Upper lobe of left lung (tissue), 6 donors: ENCODE measurements at regions not wholly inside any gene's neighbourhood (a gene's known extent, or its start where the extent isn't known, plus 50 kb on each side); places are given as distances from the start of the nearest gene placed in this dataset.

ENCODE experiments used
- ATAC-seq, 2 donors: fragments of 200-7000 bp; cut with Tn5 transposase; one replicate each; pipeline ENCODE4 v1.9.1; 2022; ENCODE audit warnings: mild to moderate bottlenecking in 2 of 2, moderate library complexity in 2 of 2; ENCODE audit not compliant: low FRiP score in 2 of 2
- DNase-seq, 2 donors: peaks; one replicate each; pipeline ENCODE4 v3.0.0-alpha.2; 2019 to 2020
- H3K27ac ChIP-seq, 4 donors: fragments of 200-600 bp; sonication (generic); one replicate each; pipeline ENCODE4 v1.5.1; 2016 to 2019
- H3K27me3 ChIP-seq, 4 donors: fragments of 200-600 bp; sonication (generic); one replicate each; pipeline ENCODE4 v1.5.1; 2017 to 2019
- H3K36me3 ChIP-seq, 4 donors: fragments of 200-600 bp; sonication (generic); one replicate each; pipeline ENCODE4 v1.5.1; 2016 to 2019
- H3K4me1 ChIP-seq, 4 donors: fragments of 200-600 bp; sonication (generic); one replicate each; pipeline ENCODE4 v1.5.1; 2018 to 2019
- H3K4me3 ChIP-seq, 4 donors: fragments of 200-600 bp; sonication (generic); one replicate each; pipeline ENCODE4 v1.5.1; 2017 to 2019; ENCODE audit warnings: mild to moderate bottlenecking in 2 of 4, moderate library complexity in 1 of 4
- H3K9me3 ChIP-seq, 4 donors: fragments of 200-600 bp; sonication (generic); one replicate each; pipeline ENCODE4 v1.5.1; 2018 to 2019
- EP300 ChIP-seq, 4 donors: sonication (generic); formaldehyde crosslinking; IDR thresholded peaks; one replicate each; pipeline ENCODE4 v1.5.1; 2017; ENCODE audit warnings: antibody characterized with exemption in 4 of 4, control low read depth in 2 of 4
- POLR2A ChIP-seq, 4 donors: fragments of 450-650 bp; IDR thresholded peaks; one replicate each; pipeline ENCODE4 v1.5.1; 2016 to 2017; ENCODE audit warnings: antibody characterized with exemption in 4 of 4, mild to moderate bottlenecking in 2 of 4
- POLR2AphosphoS5 ChIP-seq, 2 donors: sonication (generic); formaldehyde crosslinking; IDR thresholded peaks; one replicate each; pipeline ENCODE4 v1.5.1; 2017; ENCODE audit warnings: antibody characterized with exemption in 2 of 2
- WGBS, 2 donors: methylation state at CpG; one replicate each; pipeline ENCODE4 v1.1.5; 2017 to 2018; 5-methylcytosine and 5-hydroxymethylcytosine counted together
- TF ChIP-seq, protein P1 (sequence below), 6 experiments: fragments of 450-650 bp in 4 of 6; fragments of 200-600 bp in 2 of 6; sonication (generic) in 2 of 6; IDR thresholded peaks; one replicate each; pipeline ENCODE4 v1.5.1; 2016 to 2019; ENCODE audit warnings: antibody characterized with exemption in 6 of 6
- donor health status: DM: no; HTN: no; CAD: no; lungs with moderate emphysema.
- donor health status: DM: no; HTN: yes; CAD: no; lungs with severe emphysema.

DNA sequence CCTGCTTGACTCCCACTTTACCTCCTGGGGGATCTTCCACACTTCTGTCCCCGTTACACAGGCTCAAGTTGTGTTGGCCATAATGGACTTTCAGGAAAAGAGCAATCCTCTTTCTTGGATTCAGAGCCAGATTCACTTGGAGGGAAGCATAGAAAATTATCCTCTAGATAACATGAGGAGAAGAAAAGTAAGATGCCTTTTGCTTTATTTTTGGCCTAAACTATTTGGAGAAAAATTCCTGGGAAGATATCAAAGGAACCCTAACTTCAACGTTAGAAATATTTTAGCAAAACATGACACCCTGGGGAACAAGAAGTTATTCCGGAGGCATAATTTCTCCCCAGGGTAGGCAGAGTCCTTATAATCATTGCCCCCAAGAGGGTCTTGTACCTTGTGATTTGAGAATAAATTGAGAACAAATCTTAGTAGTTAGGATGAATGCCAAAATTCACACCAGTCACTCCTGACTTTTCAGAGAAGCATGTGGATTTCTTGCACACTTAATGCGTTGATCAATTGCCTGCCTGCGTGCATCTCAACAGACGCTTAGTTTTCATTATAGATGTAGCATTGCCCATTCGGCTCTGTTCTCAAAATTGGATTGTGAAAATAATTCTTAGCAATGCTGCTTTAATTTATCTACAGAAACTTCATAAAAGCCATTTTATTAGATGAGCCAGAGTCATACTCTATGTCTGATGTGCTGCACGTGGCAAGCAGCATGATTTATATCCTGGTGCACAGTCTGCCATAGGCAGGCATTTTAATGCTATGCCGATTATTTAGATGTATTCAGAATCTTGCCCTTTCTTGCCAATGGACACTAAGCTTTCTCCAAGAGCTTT is 224.4 kb downstream of the C7orf25 start:
- Histone ChIP-seq H3K27me3 (no peaks in the 10 kb centered on the region), H3K4me1 (peaks cover 0 to 5% (median 0%) of the 10 kb centered on the region in 4 donors), H3K4me3 (no peak overlapping the region), H3K27ac (no peak overlapping the region), H3K9me3 (no peaks in the 10 kb centered on the region), H3K36me3 (no peaks in the 10 kb centered on the region)
- TF ChIP-seq EP300 (IDR thresholded peaks at IDR 0.05) (no peak), POLR2A (IDR thresholded peaks at IDR 0.05) (no peak), POLR2AphosphoS5 (IDR thresholded peaks at IDR 0.05) (no peak)
- TF ChIP-seq, protein P1, sequence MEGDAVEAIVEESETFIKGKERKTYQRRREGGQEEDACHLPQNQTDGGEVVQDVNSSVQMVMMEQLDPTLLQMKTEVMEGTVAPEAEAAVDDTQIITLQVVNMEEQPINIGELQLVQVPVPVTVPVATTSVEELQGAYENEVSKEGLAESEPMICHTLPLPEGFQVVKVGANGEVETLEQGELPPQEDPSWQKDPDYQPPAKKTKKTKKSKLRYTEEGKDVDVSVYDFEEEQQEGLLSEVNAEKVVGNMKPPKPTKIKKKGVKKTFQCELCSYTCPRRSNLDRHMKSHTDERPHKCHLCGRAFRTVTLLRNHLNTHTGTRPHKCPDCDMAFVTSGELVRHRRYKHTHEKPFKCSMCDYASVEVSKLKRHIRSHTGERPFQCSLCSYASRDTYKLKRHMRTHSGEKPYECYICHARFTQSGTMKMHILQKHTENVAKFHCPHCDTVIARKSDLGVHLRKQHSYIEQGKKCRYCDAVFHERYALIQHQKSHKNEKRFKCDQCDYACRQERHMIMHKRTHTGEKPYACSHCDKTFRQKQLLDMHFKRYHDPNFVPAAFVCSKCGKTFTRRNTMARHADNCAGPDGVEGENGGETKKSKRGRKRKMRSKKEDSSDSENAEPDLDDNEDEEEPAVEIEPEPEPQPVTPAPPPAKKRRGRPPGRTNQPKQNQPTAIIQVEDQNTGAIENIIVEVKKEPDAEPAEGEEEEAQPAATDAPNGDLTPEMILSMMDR (IDR thresholded peaks at IDR 0.05), result no peak
- DNase-seq, result no peak
- WGBS, 2 donors, result 79 to 84% methylated on average over 9 of the region's 9 CpGs
- ATAC-seq, result no peak

DNA sequence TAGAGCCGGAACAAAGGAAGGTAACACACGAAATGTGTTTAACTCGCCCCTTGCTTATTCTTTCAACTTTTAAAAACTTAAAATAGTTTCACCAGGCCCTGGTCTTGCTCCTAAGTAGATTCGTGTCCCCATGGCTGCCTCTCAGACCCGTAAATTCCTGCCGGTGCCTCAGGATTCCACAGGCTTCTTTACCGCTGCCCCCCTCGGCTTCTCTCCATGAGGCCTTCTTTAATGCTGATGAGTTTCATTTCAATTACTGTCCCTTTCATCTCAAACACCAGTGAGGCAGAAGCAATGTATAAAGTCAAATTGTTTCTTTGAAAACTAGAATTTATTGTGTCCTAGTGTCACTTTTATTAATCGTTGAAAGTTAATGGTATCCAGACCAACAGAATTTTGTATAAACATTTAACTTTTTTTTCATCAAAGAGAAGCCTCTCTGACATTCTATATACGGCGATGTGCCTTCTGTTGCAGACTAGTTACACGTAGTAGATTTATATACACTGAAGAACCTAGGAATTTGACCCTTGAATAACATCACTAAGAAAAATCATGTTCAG is 225.2 kb downstream of the C7orf25 start:
- Histone ChIP-seq H3K4me3 (no peak overlapping the region), H3K27ac (no peak overlapping the region), H3K27me3 (no peaks in the 10 kb centered on the region), H3K4me1 (peaks cover 0 to 5% (median 0%) of the 10 kb centered on the region in 4 donors), H3K36me3 (no peaks in the 10 kb centered on the region), H3K9me3 (no peaks in the 10 kb centered on the region)
- no peak for ATAC-seq
- TF ChIP-seq EP300 (IDR thresholded peaks at IDR 0.05), result no peak
- TF ChIP-seq POLR2A (IDR thresholded peaks at IDR 0.05), result no peak
- DNase-seq, result no peak
- 74 to 82% methylated on average over 12 of the region's 12 CpGs for WGBS, 2 donors

DNA sequence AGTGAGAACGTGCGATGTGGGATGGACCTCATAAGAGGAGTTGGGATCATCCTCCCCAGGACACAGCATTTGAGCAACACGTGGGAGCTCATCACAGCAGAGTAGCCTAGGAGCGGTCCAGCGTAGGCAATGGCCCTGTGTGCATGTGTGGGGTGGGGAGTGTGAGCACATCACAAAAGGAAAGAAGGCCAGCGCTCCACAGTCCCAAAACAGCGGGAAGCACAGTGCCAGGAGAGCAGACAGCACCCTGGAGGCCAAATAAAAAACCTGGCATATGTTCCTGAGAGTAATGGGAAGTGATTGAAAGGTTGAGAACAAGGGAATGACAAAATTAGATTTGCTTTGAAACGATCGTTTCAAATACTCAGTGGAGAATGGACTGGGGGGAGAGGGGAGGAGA is 226.0 kb downstream of the C7orf25 start:
- no peaks in the 10 kb centered on the region for H3K36me3 ChIP-seq
- H3K4me3 ChIP-seq, result no peak overlapping the region
- H3K27me3 ChIP-seq, result no peaks in the 10 kb centered on the region
- TF ChIP-seq POLR2AphosphoS5 (IDR thresholded peaks at IDR 0.05), result no peak
- no peak for TF ChIP-seq POLR2A (IDR thresholded peaks at IDR 0.05)
- H3K27ac ChIP-seq, result no peak overlapping the region
- no peaks in the 10 kb centered on the region for H3K9me3 ChIP-seq
- peak in 1 of 2 donors; percentile 26 for ATAC-seq
- 71 to 77% methylated on average over 9 of the region's 9 CpGs for WGBS, 2 donors
- H3K4me1 ChIP-seq, result peaks cover 0 to 1% (median 0%) of the 10 kb centered on the region in 4 donors
- DNase-seq, result no peak

DNA sequence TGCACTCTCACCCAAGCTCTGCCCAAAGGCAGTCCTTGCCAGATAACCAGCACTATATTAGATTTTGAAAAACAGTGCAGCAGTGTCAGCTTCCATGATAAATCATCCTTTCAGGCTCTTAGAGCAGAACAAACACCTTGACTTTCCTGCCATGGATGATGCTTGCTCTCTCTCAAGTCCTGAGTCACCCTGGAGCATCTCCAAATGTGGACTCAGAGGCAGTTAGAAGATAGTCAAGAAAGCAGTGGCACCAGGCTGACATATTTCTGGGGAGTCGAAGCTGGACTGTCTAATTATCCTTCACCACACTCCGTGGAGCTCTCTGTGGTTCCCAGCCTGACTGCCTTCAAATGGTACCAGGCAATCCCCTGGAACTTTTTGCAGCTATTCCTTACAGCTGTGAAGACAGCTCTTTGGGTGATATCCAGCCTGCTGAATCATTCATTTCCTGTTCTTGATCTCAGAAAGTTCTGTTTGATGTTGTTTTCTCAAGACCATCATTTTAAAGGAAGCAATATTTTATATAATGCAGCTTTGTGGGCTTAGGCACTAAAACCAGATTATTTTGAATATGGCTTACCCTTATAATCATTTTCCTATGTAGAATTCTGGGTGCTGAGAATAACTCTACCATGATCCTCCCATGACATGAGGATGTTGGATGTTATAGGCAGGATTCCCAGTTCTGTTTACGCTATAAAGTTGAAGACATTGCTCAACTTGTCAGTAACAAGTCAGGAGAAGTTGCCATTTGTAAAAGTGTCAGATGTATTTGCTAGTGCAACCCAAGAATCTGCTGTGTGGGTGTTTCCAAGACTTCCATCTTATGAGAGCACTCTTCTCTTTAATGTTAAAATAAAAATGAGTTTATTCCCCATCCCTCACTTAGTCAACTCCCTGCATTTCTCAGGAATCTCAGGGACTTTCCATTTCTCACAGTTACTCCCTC is 233.8 kb downstream of the C7orf25 start:
- Histone ChIP-seq H3K36me3 (no peaks in the 10 kb centered on the region), H3K4me1 (no peaks in the 10 kb centered on the region), H3K4me3 (no peak overlapping the region), H3K27ac (peak overlapping the region in 1 of 4 donors; percentile 30), H3K27me3 (no peaks in the 10 kb centered on the region), H3K9me3 (no peaks in the 10 kb centered on the region)
- ATAC-seq, result peak; percentile 51 to 74
- WGBS, 2 donors, result 37 to 38% methylated on average over 3 of the region's 3 CpGs
- no peak for DNase-seq
- TF ChIP-seq POLR2AphosphoS5 (IDR thresholded peaks at IDR 0.05), result peak in 1 of 2 donors; percentile 14
- no peak for TF ChIP-seq EP300 (IDR thresholded peaks at IDR 0.05)
- TF ChIP-seq, protein P1 (IDR thresholded peaks at IDR 0.05), result no peak
- TF ChIP-seq POLR2A (IDR thresholded peaks at IDR 0.05), result no peak

DNA sequence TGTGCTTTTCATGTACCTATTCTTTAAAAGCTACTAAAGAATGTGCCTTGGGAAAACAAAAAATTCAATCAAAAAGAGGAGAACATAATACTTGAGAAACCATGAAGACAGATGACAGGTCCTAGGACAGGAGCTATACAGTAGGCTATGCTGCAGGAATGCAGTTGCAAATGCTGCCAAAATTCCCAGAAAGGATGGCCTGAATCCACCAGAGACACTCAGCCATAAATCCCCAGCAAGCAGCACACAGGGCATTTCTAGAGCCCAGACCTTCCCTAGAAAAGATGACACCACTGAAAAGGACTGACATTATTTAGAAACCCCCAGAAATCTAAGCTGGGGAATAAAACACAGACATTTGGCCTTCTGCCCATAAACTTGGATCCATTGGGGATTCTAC is 237.3 kb downstream of the C7orf25 start:
- Histone ChIP-seq H3K4me1 (no peaks in the 10 kb centered on the region), H3K4me3 (no peak overlapping the region), H3K27me3 (no peaks in the 10 kb centered on the region), H3K36me3 (no peaks in the 10 kb centered on the region), H3K27ac (no peak overlapping the region), H3K9me3 (no peaks in the 10 kb centered on the region)
- ATAC-seq, result no peak
- DNase-seq, result no peak
- no peak for TF ChIP-seq POLR2AphosphoS5 (IDR thresholded peaks at IDR 0.05)
- no peak for TF ChIP-seq EP300 (IDR thresholded peaks at IDR 0.05)
- no peak for TF ChIP-seq POLR2A (IDR thresholded peaks at IDR 0.05)
- TF ChIP-seq, protein P1 (IDR thresholded peaks at IDR 0.05), result no peak
